ENCODE measurements at regions not wholly inside any gene's neighbourhood (a gene's known extent, or its start where the extent isn't known, plus 50 kb on each side); places are given as distances from the start of the nearest gene placed in this dataset.

- CTCF ChIA-PET, result interaction anchor here (2.6 kb wide), 1 partner anchor 13 kb away, joined by 7 read pairs; no protein-coding TSS in a partner anchor
- Histone ChIP-seq H3K36me3 (ENCODE audit: control insufficient read depth, insufficient read depth, low read length) (no peaks in the 10 kb centered on the region), H2BK120ac (ENCODE audit: low read depth, low read length) (no peak overlapping the region), H2BK20ac (ENCODE audit: low read depth, low read length) (no peak overlapping the region), H2AK9ac (replicated peaks; ENCODE audit: low read depth, low read length, poor library complexity) (no peak overlapping the region), H3K4me2 (ENCODE audit: low read depth, low read length) (no peak overlapping the region), H2BK5ac (ENCODE audit: low read depth, low read length, poor library complexity, severe bottlenecking) (no peak overlapping the region), H4K8ac (ENCODE audit: low read depth in 2 of 2, low read length in 2 of 2) (no peak overlapping the region), H3K27me3 (ENCODE audit: control insufficient read depth, insufficient read depth, low read length) (no peaks in the 10 kb centered on the region), H3K79me1 (ENCODE audit: low read depth in 1 of 2, low read length in 2 of 2) (no peaks in the 10 kb centered on the region), H3K27ac (ENCODE audit: insufficient read depth, low read length) (no peak overlapping the region), H3K4me3 (ENCODE audit: insufficient read depth, low read depth, low read length) (no peak overlapping the region), H3K18ac (ENCODE audit: low read depth, low read length) (no peak overlapping the region), H3K56ac (ENCODE audit: extremely low read depth, insufficient read depth, low read length) (no peak overlapping the region), H3K14ac (replicated peaks; ENCODE audit: low read depth, low read length) (no peak overlapping the region), H4K91ac (ENCODE audit: insufficient read depth, low read depth, low read length) (no peak overlapping the region), H3K23ac (ENCODE audit: low read depth, low read length) (no peak overlapping the region), H2AK5ac (ENCODE audit: low read depth, low read length) (no peak overlapping the region), H3K4me1 (ENCODE audit: control insufficient read depth, insufficient read depth, low read length) (no peaks in the 10 kb centered on the region), H4K20me1 (ENCODE audit: insufficient read depth, low read length) (no peaks in the 10 kb centered on the region), H3K9me1 (ENCODE audit: insufficient read depth, low read length) (no peaks in the 10 kb centered on the region), H4K5ac (ENCODE audit: low read depth, low read length) (no peak overlapping the region), H3K4ac (ENCODE audit: low read depth, low read length) (no peak overlapping the region), H3K9me3 (ENCODE audit: control insufficient read depth, insufficient read depth, low read length) (no peaks in the 10 kb centered on the region), H3K9ac (ENCODE audit: low read depth, low read length) (no peak overlapping the region), H2BK15ac (ENCODE audit: low read depth, low read length) (no peak overlapping the region), H2AFZ (replicated peaks; ENCODE audit: low read length, poor library complexity) (no peak overlapping the region)
- DNase-seq, result no peak
- WGBS, 2 experiments (ENCODE audit: extremely low coverage in 2 of 2, insufficient read length in 1 of 2), result no CpG with 5 or more reads among the region's 3 CpGs
- no peak for ATAC-seq (ENCODE audit: low read depth)
- TF ChIP-seq RCOR1 (IDR thresholded peaks at IDR 0.05; ENCODE audit: insufficient replicate concordance, low read length) (no peak), RFX5 (IDR thresholded peaks at IDR 0.05; ENCODE audit: low read depth, low read length) (no peak), CEBPB (IDR thresholded peaks at IDR 0.05; ENCODE audit: low read depth, low read length) (no peak), SMC3 (IDR thresholded peaks at IDR 0.05; ENCODE audit: low read depth, low read length) (no peak), CTCF (conservative IDR thresholded peaks at IDR 0.05; ENCODE audit: low read depth, low read length) (no peak), NFE2L2 (IDR thresholded peaks at IDR 0.05; ENCODE audit: low read depth, low read length) (no peak), MXI1 (IDR thresholded peaks at IDR 0.05; ENCODE audit: borderline replicate concordance, low read depth, low read length) (no peak), MAZ (IDR thresholded peaks at IDR 0.05; ENCODE audit: borderline replicate concordance, low read depth, low read length) (no peak), RAD21 (IDR thresholded peaks at IDR 0.05; ENCODE audit: low read length) (no peak), MAFK (IDR thresholded peaks at IDR 0.05; ENCODE audit: low read depth, low read length) (no peak)
- TF ChIP-seq, protein P1, sequence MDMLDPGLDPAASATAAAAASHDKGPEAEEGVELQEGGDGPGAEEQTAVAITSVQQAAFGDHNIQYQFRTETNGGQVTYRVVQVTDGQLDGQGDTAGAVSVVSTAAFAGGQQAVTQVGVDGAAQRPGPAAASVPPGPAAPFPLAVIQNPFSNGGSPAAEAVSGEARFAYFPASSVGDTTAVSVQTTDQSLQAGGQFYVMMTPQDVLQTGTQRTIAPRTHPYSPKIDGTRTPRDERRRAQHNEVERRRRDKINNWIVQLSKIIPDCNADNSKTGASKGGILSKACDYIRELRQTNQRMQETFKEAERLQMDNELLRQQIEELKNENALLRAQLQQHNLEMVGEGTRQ (IDR thresholded peaks at IDR 0.05; ENCODE audit: low read depth, low read length), result no peak
- TF ChIP-seq, protein P2, sequence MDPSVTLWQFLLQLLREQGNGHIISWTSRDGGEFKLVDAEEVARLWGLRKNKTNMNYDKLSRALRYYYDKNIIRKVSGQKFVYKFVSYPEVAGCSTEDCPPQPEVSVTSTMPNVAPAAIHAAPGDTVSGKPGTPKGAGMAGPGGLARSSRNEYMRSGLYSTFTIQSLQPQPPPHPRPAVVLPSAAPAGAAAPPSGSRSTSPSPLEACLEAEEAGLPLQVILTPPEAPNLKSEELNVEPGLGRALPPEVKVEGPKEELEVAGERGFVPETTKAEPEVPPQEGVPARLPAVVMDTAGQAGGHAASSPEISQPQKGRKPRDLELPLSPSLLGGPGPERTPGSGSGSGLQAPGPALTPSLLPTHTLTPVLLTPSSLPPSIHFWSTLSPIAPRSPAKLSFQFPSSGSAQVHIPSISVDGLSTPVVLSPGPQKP (IDR thresholded peaks at IDR 0.05; ENCODE audit: borderline replicate concordance, low read depth, low read length), result no peak
- POLR2A ChIA-PET (ENCODE audit: unreplicated experiment), result no interaction called here
- intact Hi-C loops (cut with micrococcal nuclease) (no loop called here), dilution Hi-C loops (cut with HindIII; ENCODE audit: low sequenced_read_pairs, unreplicated experiment) (no loop called here), in situ Hi-C loops (cut with MboI; ENCODE audit: low sequenced_read_pairs) (no loop called here)
- no TSS peak for BruUV-seq (replicated peaks)
Observed at GRCh38 chr20:59508729-59509128, 95.6 kb upstream of the PHACTR3 start.
